GM23338 (cell line): ENCODE measurements at regions not wholly inside any gene's neighbourhood (a gene's known extent, or its start where the extent isn't known, plus 50 kb on each side); places are given as distances from the start of the nearest gene placed in this dataset.

Experiments
- CTCF ChIP-seq, 2 experiments: fragments of 200-600 bp in 1 of 2; sonication (generic) in 1 of 2; conservative IDR thresholded peaks; 2 replicates each; pipeline versions ENCODE4 v1.5.1 to v1.6.1; 2016 to 2017; ENCODE audit warnings: antibody characterized with exemption in 2 of 2, low read depth in 2 of 2, mild to moderate bottlenecking in 2 of 2, moderate library complexity in 1 of 2
- ETS1 ChIP-seq: IDR thresholded peaks from 2 replicates; pipeline ENCODE4 v1.6.1; 2016; ENCODE audit warnings: antibody characterized with exemption
- EZH2phosphoT487 ChIP-seq: fragments of 200-600 bp; sonication (generic); IDR thresholded peaks from one replicate; pipeline ENCODE4 v1.8.1; 2018; ENCODE audit warnings: antibody characterized with exemption; ENCODE audit not compliant: unreplicated experiment
- NANOG ChIP-seq: IDR thresholded peaks from 2 replicates; pipeline ENCODE4 v1.6.1; 2016; ENCODE audit warnings: antibody characterized with exemption, borderline replicate concordance
- REST ChIP-seq: IDR thresholded peaks from one replicate; pipeline ENCODE4 v1.6.1; 2018; ENCODE audit warnings: antibody characterized with exemption; ENCODE audit not compliant: unreplicated experiment
- ZNF114 ChIP-seq: fragments of 250-450 bp; sonication (Bioruptor Pico); IDR thresholded peaks from 2 replicates; pipeline ENCODE4 v1.5.0; 2020; ENCODE audit warnings: mild to moderate bottlenecking, moderate library complexity
- ZNF331 ChIP-seq: fragments of 250-450 bp; sonication (Bioruptor Pico); IDR thresholded peaks from 2 replicates; pipeline ENCODE4 v1.5.0; 2020; ENCODE audit warnings: low read depth, mild to moderate bottlenecking, moderate library complexity
- ZNF462 ChIP-seq: fragments of 250-450 bp; sonication (Bioruptor Pico); IDR thresholded peaks from 2 replicates; pipeline ENCODE4 v1.5.0; 2020; ENCODE audit warnings: mild to moderate bottlenecking, moderate library complexity

GRCh38 chr5:155872629-155873220 is 454.2 kb upstream of the SGCD start (continued):
- TF ChIP-seq ZNF462 (CRISPR knock-in tag) (no peak), ZNF331 (CRISPR knock-in tag) (no peak), ZNF114 (CRISPR knock-in tag) (no peak), CTCF (conservative IDR thresholded peaks at IDR 0.05; ENCODE audit: low read depth in 2 of 2) (no peak), ETS1 (no peak), NANOG (no peak), EZH2phosphoT487 (no peak), REST (no peak)
